Embryonic facial prominence (tissue), 1 donor: ENCODE measurements at regions not wholly inside any gene's neighbourhood (a gene's known extent, or its start where the extent isn't known, plus 50 kb on each side); places are given as distances from the start of the nearest gene placed in this dataset.
"Not testable (repeated sequence)": the region's sequence is repeated elsewhere in the genome, so short reads cannot be mapped to it uniquely, and the experiment has no call there.

Experiments
- DNase-seq: peaks from one replicate; pipeline ENCODE4 v3.0.0-alpha.2; 2016; ENCODE audit errors: extremely low spot score

DNA sequence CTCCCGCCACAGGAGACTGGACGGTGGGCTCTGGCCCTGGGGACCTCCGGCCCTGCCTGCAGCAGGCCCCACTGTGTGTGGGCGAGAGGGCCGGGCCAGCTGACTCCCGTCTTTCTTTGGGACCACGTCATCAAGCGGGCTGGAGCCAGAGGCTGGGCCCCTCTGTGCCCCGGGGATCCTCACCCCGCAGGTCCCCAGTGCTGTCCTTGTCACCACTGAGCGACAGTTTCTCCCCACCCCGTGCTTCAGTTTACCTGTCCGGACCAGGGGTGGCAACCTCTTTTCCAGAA lies 181.9 kb upstream of the ZNF469 start:
- DNase-seq: no peak

DNA sequence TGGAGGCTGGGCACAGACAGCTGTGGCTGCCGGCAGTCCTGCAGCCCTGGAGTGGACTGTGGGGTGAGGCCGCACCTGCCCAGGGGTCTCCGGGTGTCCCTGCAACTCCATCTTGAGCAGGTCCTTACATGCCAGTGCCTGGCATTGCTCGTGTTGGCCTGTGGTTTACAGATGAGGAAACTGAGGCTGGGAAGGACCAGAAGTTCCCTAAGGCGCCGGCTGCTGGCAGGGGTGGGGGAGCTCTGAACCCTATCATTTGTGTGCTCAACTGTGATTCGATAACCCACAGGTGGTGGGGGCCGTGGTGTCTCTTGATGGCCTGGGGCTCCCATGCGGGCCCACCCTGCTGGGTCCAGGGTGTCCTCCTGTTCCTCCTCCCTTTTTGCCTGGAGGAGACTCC lies 181.1 kb upstream of the ZNF469 start:
- DNase-seq: not testable (repeated sequence)

DNA sequence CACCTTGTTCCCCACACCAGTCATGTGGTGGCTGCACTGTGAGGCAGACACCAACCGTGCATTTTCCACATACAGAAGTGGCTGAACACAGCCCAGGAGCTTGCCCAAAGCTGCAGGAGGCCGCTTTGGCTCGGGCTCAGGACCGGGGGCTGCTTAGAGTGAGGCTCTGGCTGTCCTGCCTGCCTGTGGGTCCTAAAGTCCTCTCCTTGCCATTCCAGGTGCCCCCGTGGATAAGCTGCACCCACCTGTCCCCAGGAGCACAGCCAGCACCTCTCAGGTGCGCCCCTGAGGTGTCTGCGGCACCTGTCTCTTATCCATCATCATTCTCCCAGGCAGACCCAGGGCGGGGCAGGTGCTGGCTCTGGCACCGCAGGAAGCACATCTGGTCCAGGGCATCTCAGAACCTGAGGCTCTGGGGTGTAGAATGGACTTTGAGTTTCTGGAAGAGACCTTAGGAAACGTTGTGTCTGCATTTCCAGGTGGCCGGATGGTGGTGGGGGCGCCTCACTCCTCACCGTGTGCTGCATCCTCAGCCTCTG lies 180.5 kb upstream of the ZNF469 start:
- no peak for DNase-seq

DNA sequence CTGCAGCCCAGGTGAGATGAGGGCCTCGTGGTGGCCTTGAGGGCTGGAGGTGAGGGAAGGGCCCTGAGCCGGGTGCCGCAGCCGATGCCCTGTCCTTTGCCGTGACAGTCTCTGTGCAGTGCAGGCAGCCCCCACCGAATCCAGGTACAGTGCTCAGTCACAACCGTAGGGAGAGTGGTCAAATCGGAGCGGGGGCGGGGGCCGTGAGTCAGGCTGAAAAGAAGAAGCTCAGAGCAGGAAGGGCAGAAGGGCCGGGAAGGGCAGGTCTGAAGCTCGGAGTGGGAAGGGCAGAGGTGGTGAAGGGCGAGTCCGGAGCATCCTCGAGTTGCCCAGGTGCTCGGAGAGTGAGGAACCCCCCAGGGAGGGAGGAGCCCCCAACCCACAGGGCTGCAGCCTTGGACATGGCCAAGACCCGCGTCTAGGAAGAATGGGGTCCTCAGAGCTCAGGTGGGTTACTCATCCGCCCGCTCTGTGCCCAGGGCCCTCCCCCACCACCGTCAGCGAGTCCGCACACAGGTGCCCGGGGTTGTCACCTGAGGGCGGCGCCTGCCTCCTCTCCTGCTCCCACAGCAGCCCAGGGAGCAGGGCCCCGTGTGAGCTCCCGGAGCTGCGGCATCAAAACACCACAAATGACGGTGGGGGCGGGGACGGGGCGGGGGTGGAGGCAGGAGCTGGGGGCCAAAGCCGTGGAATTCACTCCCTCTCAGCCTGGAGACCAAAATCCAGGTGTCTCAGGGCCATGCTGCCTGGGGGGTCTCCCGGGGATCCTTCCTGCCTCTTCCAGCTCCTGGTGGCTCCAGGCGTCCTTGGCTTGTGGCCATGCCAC lies 179.7 kb upstream of the ZNF469 start:
- DNase-seq: not testable (repeated sequence)

DNA sequence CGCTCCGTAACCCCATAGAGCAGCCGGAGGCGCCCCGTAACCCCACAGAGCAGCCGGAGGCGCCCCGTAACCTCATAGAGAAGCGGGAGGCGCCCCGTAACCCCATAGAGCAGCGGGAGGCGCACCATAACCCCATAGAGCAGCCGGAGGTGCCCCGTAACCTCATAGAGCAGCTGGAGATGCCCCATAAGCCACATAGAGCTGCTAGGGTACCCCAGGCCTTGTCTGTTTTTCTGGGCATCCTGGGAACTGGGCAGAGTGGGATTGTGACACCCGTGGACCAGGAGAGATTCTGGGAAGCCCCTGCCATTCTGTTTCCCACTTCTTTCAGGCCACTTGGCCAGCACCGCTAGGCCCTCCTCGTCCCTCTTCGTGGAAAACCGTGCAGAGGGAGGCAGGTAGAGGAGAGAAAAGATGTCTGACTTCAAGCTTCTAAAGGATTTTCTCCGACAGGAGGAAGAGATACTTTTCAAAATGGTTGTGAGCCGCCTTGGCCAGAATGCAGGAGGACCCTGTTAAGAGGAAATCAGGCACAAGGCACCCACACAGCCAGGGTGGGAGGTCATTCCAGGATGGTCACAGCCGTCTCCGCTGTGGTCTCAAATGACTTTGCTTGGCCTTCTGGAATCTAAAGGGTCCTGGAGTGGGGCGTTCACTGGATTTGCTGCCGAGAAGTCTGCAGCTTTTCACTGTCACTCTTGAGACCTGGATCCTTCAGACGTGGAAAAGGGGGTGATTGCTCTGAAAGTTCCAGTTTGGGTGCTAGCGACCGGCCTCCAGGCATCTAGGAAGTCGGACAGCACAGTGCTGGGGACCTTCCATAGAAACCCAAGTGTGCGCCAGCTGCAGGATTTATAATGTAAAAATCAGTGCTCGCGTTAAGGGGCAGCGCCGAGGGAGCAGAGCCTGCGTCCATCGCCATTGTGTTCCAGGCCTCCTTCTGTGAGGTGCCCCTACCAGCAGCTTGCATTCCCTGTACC lies 178.3 kb upstream of the ZNF469 start:
- not testable (repeated sequence) for DNase-seq

DNA sequence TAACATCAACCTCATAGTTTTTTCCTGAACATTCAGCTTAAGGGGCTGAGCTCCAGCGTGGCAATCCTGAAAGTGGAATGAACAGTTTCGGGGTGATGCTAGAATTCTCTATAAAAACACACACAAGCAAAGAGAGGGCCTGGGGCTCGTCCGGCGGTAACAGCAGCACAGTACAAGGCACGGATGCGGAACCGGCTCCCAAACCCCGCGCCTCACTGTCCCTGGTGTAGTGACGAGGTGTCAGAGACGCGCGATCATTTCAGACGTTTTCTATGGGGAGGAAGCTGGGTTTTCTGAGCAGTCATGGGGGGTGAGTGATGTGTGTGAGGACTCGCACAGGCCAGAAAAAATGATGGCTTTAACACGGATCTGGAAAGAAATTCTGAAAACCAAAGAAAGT lies 177.3 kb upstream of the ZNF469 start:
- not testable (repeated sequence) for DNase-seq

DNA sequence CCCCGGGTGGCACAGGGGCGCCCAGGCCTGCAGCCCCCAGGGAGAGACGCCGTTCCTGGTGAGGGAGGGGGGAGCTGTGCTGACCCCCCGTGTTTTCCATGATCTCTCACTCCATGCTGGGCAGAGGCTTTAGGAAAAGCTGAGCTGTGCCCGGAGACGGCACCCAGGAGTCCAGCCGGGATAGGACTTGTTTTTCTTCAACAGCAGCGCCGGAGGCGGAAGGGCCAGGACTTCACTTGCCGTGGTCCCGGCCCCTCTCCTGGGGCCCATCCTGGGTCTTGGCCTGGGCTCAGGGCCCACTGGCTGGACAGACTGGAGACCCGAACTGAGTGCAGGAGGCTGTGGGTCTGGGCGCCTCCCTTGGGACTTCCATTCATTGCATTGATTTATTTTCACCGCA lies 176.8 kb upstream of the ZNF469 start:
- not testable (repeated sequence) for DNase-seq

DNA sequence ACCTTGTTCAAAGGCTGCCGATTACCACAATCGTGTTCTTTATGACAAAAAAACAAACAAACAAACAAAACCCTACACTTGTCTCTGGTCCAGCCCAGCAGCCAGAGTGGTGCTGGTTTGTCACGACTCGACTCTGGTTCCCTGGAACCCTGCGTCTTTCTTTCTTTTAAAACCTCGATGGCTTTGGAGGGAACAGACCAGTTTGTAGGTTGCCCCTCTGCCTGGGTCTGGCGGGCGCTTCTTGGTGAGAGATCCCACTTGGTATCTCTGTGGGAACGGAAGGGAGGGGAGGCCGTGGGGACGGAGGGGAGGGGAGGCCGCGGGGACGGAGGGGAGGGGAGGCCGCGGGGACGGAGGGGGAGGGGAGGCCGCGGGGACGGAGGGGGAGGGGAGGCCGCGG lies 176.2 kb upstream of the ZNF469 start:
- not testable (repeated sequence) for DNase-seq

DNA sequence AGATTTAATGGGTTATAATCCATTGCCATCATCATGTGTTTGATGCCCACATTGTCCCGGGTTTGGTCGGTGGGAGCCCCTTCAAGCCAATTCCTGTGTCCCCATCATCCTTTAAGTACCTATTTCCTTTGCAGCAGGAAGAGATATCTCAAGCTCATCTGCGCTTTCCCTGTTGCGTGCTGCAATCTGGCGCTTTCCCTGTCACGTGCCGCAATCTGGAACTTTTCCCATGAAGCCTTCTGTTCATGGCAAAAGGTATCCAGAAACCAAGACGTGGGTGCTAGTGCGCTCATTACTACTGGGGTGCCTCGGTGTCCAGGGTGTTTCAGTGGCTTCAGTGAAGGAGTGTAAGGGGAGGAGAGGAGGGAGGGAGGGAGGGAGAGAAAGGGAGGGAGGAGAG lies 174.6 kb upstream of the ZNF469 start:
- DNase-seq: no peak

DNA sequence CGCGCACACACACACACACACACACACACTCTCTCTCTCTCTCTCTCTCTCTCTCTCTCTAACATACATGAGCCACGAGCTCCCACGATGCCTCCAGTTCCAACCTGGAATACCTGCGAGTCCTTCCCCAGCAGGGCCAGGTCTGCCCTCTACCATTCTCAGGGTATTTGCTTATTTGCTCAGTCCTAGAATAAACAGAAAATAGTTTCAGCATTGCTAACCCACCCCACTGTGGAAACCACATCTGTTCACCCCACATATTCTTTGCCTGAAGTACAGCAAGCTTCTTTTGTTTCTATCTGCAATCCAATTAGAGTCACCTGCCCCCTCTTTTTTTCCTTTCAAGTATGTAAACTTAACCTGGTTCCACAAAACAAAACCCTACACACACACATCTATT lies 174.0 kb upstream of the ZNF469 start:
- not testable (repeated sequence) for DNase-seq

DNA sequence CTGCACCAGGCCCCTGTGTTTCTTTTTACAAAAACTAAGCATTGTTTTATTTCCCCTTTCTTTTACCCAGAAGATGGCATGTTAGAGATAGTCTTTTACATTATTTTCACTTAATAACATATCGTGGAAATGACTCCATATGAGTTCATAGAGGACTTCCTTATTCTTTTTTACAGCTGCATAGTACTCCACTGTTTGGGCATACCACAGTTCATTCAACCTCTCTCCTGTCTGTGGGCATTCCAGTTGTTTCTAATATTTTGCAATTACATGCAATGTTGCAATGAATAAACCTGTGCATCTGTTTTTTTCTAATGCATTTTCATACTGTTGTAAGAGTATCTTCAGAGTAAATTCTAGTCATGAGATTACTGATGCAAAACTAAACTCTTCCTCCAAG lies 173.2 kb upstream of the ZNF469 start:
- DNase-seq: not testable (repeated sequence)

DNA sequence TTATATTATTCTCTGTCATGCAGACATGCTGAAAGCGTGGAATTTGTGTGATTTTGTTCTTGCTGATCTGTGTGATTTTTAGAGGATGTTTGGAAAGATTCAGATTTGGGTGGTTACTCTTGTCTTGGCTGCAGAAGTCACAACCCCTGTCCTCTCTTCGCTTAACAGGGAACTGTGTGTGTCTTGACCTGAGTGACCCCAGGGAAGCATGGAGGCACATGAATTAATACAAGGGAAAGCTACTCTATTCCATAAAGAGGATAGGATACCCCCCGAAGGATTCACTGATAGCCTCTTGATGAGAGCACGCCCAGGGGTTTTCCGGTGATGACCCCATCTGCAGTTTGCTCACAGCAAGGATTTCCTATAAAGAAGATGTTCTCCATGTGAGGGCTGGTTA lies 168.8 kb upstream of the ZNF469 start:
- DNase-seq: not testable (repeated sequence)

DNA sequence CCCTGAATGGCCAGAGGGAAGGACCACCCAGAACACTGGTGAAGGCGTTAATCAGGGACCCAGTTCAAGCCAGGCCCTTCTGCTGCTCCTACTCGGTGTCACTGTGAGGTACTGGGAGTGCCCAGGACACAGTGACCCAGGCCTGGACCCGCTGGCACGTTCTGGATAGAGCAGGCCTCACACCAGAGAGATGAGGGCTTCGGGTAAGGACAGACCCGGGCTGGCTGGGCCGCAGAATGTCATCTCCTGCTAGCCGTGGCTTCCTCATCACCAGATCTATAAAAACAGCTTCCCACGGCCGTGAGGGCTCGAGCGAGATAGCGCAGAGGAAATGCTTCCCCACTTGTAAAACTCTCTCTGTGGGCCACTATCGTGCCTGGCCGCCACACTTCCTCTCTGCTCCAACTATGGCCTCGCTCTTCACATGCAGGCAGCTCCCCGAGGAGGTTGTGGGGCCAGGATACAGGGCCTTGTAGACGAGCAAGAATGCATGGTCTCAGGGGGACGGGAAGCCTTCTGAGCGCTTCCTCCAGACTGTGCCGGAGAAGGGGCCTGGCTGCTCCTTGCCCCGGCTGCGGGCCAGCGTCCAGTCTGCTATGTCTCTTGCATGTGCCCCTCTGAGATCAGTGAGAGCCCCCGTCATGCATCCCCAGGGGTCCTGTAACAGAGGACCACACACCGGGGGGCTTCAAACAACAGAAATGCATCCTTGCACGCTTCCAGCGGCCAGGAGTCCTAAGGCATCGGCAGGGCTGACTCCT lies 161.6 kb upstream of the ZNF469 start:
- DNase-seq: not testable (repeated sequence)

DNA sequence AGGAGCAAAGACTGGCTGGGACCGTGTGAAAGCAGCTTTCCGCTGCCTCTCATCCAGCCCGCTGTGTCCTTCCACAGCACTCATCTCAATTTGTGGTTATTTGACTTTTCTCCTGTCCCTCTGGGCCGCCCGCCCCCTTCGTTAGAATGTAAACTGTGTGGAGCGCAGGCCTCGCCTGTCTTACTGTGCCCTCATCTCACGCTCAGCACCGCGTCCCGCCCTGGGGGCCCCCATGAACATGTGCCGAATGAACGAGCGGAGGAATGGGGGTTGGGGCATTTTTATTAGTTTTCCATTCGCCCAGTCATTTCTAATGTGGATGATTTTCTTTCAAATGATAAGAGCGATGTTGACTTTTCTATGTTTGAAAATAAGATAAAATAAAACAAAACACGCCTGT lies 159.1 kb upstream of the ZNF469 start:
- DNase-seq: not testable (repeated sequence)

DNA sequence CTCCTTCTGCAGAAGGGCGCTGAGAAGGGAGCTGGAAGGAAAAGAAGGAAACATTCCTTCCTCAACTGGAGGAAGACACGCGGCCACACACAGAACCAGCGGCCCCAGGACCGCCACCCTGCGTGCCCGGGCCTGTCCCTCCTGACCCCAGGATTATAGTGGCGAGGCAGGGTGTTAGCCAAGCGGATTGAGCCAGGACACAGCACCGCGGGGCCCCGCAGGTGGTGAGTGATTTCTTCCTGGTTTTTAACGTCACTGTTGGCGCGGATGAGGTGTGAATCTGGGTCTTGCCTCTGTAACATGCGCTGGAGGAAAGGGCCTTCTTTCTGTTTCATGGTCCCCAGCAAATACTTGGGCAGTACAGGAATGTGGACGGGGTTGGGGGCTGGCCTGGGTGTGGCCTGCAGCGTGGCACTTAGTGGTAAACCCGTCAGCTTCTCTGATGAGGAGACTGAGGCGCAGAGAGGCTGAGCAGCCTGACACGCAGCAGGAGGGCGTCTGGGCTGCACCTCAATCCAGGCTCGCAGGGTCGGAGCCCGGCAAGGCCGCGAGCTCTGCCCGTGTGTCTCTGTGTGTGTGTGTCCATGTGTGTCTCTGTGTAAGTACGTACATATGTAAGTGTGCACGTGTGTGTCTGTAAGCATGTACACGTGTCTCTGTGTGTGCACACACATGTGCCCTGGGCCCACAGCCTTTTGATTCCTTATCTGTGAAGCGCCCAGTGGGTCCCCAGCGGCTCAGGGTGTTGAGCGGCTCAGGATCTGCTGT lies 158.4 kb upstream of the ZNF469 start:
- DNase-seq: not testable (repeated sequence)

DNA sequence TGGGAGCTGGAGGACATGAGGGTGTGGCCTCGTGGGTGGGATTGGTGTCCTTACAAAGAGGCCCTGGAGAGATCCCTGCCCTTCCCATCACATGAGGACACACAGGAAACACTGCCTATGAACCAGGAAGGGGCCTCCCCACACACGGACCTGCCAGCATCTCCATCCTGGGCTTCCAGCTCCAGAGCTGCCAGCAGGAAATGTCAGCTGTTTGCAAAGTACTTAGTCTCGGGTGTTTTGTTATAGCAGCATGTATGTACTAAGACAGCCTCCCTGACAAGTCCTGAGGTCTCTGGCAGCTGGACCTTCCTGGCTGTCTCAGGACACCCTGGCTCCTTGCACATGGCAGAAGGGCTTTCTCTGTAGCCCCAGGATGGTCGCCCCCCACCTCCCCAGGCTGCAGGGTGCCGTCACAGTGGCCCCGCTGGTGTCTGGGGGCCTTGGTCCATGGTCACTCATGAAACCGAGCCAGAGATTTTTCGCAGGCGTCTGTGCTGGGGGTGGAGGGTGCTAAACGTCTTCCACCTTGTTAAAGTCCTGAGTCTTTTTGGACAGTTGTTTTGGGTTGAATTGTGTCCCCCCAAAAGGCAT lies 157.0 kb upstream of the ZNF469 start:
- DNase-seq: not testable (repeated sequence)

DNA sequence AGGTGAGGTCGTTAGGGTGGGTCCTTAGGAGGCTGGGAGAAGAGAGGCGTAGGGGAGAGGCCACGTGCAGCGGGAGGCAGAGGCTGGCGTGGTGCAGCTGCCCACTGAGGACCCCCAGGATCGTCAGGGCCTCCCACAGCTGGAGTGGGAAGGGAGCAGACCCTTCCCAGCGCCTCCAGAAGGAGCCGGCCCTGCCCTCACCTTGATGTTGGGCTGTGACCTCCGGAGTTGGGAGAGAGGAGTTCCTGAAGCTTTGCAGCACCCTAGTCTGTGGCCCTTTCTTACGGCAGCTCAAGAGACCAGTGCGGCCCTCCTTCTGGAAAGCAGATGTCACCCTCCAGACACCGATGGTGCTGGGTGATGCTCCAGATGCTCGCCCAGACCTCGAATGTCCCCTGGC lies 156.5 kb upstream of the ZNF469 start:
- DNase-seq: not testable (repeated sequence)

DNA sequence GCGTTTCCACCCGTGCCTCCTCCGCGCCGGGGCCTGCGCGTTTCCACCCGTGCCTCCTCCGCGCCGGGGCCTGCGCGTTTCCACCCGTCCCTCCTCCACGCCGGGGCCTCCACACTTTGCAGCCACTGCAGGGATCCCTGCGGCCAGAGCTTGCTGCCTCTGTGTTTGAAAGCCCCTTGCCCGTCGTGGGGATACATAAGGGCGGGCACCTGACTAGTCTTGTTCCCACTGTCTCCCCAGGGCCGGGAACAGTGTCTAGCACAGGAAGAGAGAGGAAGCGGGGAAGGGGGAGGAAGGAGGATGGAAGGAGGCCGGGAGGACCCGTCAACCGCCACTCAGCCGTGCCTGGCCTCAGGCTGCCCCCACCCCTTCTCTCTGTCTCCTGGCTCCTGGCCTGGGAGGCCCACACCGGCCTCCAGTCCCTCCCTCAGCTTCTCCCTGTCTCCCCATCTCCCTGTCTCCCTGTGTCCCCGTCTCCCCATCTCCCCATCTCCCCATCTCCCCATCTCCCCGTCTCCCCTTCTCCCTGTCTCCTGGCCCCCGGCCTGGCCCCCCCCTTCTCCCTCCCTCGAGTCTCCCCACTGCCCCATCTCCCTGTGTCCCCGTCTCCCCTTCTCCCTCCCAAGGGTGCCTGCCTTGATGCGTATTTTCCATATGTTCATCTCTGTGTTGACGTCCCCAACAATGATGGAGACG lies 155.6 kb upstream of the ZNF469 start:
- not testable (repeated sequence) for DNase-seq

DNA sequence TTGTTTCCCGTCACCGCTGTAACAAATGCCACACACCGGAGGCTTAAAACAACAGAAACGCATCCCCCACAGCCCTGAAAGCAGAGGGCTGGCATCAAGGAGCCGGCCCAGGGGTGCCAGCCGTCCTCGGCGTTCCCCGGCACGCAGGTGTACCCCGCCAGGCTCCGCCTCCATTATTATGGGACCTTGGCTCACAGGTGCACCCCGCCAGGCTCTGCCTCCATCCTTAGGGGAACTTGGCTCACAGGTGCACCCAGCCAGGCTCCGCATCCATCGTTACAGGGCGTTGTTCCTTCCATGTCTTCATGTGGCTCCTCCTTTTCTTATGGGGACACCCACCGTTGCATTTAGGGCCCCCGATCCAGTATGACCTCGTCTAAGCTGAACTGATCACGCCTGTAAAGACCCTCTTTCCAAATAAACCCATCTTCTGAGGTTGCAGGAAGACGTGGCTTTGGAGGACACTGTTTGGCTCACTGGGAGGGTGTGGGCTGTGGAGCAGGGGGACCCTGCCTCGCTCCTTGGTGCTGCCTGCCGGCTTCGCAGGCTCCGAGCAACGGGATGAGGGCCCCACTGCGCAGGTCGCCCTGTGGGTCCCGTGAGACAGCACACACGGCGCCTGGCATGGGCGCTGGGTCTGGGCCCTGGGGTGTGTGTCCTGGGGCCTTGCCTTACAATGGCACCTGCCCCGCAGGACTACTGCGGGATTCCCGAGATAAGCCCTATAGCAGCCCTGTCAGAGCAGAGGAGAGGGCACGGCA lies 154.9 kb upstream of the ZNF469 start:
- not testable (repeated sequence) for DNase-seq
